Stimulated activated CD4-positive, alpha-beta T cell treated with anti-CD3 and anti-CD28 coated beads, Interleukin-12 subunit alpha, Interleukin-12 subunit beta, amount 100 ng/mL, for 24 hours (primary cell): ENCODE measurements at regions not wholly inside any gene's neighbourhood (a gene's known extent, or its start where the extent isn't known, plus 50 kb on each side); places are given as distances from the start of the nearest gene placed in this dataset.

Experiments used
- DNase-seq, 2 experiments: peaks; one replicate each; pipeline ENCODE4 v3.0.0-alpha.2; 2020; ENCODE audit warnings: low read depth in 2 of 2

DNA sequence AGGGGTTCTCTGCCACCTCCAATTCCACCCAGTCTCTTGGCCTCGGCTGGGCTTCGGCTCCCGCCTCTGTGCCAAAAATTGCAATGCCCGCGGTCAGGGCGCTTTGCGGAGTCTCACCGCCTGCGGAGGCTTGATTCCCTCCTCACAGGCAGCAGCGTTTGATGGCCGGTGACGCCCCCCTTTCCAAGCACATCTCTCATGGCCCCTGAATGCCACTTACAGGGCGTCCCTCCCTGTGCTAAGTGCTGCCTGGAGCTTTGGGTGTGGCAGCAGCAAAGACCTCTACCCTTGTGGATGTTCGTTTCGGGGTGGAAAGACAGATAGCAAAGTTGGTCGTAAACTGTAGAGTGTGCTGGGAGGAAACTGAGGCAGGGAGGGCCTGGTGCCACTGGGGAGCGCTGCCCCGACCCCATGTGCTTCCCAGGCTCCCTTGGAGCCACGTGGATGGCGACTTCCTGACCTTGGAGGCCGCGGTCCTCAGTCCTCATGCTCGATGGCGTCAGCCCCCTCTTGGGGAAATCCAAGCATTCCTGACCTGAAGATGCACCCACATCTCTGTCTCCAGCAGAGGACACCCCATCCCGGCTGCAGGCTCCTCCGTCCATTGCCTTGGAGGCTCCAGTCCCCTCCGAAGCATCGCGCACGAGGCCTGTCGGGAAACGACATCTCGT lies 249.2 kb upstream of the IRX4 start:
- no peak for DNase-seq

- DNase-seq, result no peak
Measured at GRCh38 chr5:2131196-2131595, 248.5 kb upstream of the IRX4 start.

DNA sequence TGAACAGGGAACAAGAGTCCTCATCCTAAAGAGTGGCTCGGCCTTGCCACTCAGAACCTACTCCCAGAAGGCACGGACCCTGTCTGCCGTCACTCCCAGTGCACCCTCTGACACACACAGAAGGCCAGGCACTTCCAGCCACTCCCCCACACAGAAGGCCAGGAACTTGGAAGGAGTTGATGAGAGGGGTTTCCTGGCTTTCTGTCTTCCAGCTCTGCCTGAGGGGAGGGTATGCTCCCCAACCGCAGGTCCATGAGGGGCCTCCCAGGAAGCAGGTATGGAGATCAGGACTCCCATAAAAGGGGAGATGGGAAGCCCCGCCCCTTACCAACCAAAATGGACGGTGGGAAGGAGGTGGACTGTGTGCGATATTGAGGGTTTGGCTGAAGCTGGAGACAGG lies 247.6 kb upstream of the IRX4 start:
- DNase-seq, result no peak

- no peak for DNase-seq
Measured at GRCh38 chr5:2129568-2130272, 247.0 kb upstream of the IRX4 start.

DNA sequence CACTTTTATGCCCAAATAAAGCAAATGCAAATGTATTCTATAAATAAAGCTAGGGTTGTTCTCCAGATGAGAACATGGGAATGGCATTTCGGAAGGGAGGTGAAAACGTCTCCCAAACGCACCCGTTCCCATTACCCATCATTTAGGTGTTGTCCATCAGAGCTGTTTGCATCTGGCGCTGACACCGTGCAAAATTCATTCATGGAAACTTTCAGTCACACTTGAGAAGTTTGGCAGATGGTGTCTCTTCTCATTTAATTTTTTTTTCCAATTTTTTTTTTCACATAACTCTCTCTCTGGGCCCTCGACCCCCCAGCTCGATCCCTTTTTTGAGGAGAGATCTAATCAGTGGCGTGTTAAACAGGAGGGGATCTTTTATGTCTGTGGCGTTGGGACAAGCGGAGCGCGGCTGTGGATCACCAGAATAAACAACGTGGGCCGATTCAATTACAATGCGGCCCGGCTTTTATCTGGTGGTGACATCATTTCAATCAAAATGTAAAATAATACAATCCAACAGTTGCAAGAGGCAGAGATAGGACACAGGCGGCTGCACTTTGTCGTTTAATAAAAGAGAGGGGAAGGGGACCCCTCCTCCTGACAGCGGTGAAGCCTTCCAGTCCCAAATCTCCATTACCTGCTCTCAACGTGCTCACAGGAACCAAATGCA lies 246.1 kb upstream of the IRX4 start:
- no peak for DNase-seq

GRCh38 chr5:2126512-2126911 lies 243.8 kb upstream of the IRX4 start:
- no peak for DNase-seq

DNA sequence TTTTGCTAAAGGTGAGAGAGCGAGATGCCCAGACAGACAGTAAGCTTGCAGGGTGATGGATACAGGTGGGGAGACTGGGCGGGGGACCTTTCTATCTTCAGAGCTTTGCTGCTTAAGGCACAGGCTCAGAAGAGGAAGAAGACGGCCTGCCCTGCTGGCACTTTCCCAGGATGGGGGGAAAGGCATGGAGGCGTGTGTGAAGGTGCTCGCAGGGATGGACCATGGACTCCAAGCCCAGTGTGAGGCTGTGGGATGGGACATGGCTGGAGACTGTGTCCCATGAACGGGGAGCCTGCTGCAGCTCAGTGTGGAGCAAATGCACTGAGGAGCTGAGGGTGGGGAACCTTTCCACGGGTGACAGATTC lies 243.2 kb upstream of the IRX4 start:
- DNase-seq, result no peak

- no peak for DNase-seq
Measured at GRCh38 chr5:2125171-2125900, 242.6 kb upstream of the IRX4 start.

- DNase-seq, result no peak
Measured at GRCh38 chr5:2124434-2125170, 241.9 kb upstream of the IRX4 start.

- no peak for DNase-seq
Measured at GRCh38 chr5:2123874-2124273, 241.1 kb upstream of the IRX4 start.

DNA sequence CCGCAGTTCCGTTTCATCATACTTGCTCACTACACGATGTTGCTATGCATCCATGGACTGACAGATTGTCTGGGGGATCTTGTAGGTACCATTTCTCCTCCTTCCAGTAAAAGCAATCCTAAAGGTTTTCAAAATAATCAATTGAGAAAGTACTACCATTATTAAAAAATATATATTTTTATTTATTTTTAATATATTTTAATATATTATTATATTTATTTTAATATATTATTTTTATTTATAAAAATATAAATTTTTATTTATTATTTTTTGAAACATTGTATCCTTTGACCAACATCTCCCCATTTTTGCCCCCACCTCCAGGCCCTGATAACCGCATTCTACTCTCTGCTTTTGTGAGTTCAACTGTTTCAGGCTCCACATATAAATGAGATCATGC lies 237.6 kb upstream of the IRX4 start:
- DNase-seq, result no peak

DNA sequence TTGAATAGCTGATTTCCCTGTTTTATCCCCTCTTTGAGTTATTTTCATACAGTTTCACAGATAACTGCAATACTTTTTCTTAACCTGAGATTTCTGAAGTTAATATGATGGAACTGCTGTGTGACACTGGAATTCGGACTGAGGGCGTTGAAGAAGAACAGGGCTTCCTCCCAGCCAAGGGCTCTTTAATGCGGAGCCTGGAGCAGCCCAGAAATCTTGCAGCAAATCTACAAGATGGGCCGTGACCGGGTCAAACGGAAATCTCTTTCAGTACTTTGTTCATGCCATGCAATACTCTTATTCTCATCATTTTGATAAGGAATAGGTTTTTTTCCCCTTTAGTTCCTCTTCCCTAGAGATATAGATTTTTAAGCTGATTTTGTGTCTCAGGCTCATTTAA lies 236.8 kb upstream of the IRX4 start:
- DNase-seq, result no peak

GRCh38 chr5:2113348-2114131 lies 230.8 kb upstream of the IRX4 start:
- DNase-seq, result no peak

DNA sequence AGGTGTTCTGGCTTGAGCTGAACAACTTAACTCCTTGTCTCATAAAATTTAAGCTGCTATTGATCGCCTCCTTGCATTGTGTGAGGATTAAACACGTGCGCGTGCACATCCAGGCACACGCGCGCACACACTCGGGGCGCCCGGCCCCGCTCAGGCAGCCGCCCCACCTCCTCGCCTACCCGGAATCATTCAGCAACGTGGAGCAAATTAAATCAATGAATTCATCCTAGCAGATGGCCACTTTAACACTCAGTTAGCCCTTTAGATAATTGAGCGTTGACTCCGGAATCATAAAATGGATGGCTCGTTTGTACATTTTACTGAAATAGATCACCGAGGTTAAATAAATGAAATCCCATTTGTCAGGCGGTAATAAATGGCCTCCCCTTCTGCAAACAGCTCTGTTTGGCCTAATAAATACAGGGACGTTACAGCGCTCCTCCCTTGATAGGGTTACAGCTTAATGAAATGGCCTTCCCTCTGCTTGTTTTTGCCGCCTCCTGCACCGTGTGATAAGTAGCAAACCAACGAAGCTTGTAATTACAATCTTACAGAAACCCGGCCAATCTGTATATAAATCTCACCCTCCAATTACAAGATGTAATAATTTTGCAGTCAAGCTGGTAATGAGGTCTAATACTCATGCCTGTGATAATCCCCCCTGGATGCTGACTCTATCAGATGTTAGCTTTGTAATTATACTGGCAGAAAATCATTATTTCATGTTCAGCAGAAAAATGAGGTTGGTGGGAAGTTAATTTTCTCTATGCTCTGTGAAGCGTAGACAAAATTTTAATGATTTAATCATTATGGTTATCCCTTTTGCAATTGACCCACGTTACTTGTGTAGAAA lies 229.7 kb upstream of the IRX4 start:
- no peak for DNase-seq

GRCh38 chr5:2111569-2112105 lies 228.9 kb upstream of the IRX4 start:
- no peak for DNase-seq

GRCh38 chr5:2110934-2111462 lies 228.3 kb upstream of the IRX4 start:
- DNase-seq, result no peak

- no peak for DNase-seq
Measured at GRCh38 chr5:2110137-2110933, 227.6 kb upstream of the IRX4 start.

DNA sequence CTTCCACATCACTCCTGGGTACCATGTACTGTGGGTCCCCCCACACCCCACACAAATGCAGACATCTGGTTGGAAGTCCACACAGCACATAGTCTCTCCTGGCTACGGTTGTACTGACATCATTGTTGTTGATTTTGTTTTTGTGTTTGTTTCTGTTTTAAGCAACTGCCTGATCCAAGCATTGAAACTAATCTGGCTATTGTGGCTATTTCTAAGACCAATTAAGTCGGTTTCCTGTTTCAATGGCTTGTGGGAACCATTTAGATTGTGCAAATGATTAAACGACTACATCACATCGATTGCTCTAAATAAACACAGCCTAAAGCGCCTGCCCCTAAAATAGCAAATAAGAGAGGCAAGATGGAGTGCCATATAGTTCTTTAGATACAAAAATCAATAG lies 226.8 kb upstream of the IRX4 start:
- no peak for DNase-seq

DNA sequence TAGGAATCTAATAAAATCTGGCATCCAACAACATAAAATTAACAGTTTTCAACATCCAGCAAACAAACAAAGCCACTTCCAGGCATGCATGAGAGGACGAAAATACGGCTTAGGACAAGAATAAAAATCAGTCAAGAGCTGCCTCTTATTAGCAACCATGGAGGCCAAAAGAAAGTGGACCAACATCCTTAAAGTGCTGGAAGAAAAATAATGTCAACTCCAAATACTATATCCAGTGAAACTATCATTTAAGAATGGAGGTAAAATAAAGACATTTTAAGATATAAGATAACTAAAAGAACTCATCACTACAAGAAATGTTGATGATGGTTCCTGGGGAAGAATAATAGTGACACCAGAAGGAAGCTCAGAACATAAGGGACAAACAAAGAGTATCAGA lies 224.0 kb upstream of the IRX4 start:
- no peak for DNase-seq
